SU-DHL-6 (cell line): ENCODE measurements at regions not wholly inside any gene's neighbourhood (a gene's known extent, or its start where the extent isn't known, plus 50 kb on each side); places are given as distances from the start of the nearest gene placed in this dataset.

Experiments
- H2AFZ ChIP-seq: fragments of 200-600 bp; sonication (generic); 2 replicates; pipeline ENCODE4 v1.6.1; 2014; ENCODE audit warnings: low read depth, mild to moderate bottlenecking, moderate library complexity, mixed read lengths, antibody characterized with exemption, low read length; ENCODE audit not compliant: severe bottlenecking
- H3F3A ChIP-seq: fragments of 200-600 bp; shearing (Covaris generic); 2 replicates; pipeline ENCODE4 v1.6.0; 2016; ENCODE audit warnings: antibody characterized with exemption, mild to moderate bottlenecking; ENCODE audit not compliant: insufficient read depth
- H3K27ac ChIP-seq: fragments of 200-600 bp; sonication (generic); 2 replicates; pipeline ENCODE4 v1.5.1; 2016; ENCODE audit warnings: low read depth, mild to moderate bottlenecking, low read length, moderate library complexity, mixed read lengths
- H3K27me3 ChIP-seq: fragments of 200-600 bp; sonication (generic), shearing (Covaris generic); 2 replicates; pipeline ENCODE4 v1.6.0; 2014; ENCODE audit warnings: mild to moderate bottlenecking, low read length
- H3K36me3 ChIP-seq: fragments of 200-600 bp; sonication (generic); 2 replicates; pipeline ENCODE4 v1.6.1; 2014; ENCODE audit warnings: mild to moderate bottlenecking, low read length, mixed read lengths
- H3K4me2 ChIP-seq: fragments of 300-600, 200-600 bp; shearing (Covaris generic), sonication (generic); 2 replicates; pipeline ENCODE4 v1.6.0; 2014; ENCODE audit warnings: low read length, low read depth, mild to moderate bottlenecking; ENCODE audit not compliant: poor library complexity, severe bottlenecking
- H3K4me3 ChIP-seq: fragments of 200-600 bp; sonication (generic); 2 replicates; pipeline ENCODE4 v1.5.1; 2014; ENCODE audit warnings: antibody characterized with exemption, low read length, mild to moderate bottlenecking, mixed read lengths; ENCODE audit not compliant: insufficient read depth, poor library complexity, severe bottlenecking
- H3K79me2 ChIP-seq: fragments of 200-600 bp; sonication (generic); 2 replicates; pipeline ENCODE4 v1.6.1; 2014; ENCODE audit warnings: mild to moderate bottlenecking, low read length, moderate library complexity; ENCODE audit not compliant: insufficient read depth
- H3K9ac ChIP-seq: fragments of 200-600 bp; sonication (generic); 2 replicates; pipeline ENCODE4 v1.7.0; 2014; ENCODE audit warnings: mild to moderate bottlenecking, low read length
- H3K9me2 ChIP-seq: fragments of 200-600 bp; sonication (generic); replicated peaks from 2 replicates; pipeline ENCODE4 v1.6.1; 2014; ENCODE audit warnings: low read length; ENCODE audit not compliant: insufficient read depth
- H3K9me3 ChIP-seq: fragments of 200-600 bp; sonication (generic); 2 replicates; pipeline ENCODE4 v1.6.1; 2014; ENCODE audit warnings: low read length, mixed read lengths; ENCODE audit not compliant: insufficient read depth
- H4K20me1 ChIP-seq: fragments of 200-600 bp; sonication (generic); 2 replicates; pipeline ENCODE4 v1.6.1; 2014; ENCODE audit warnings: low read depth, mild to moderate bottlenecking, antibody characterized with exemption, low read length, moderate library complexity, mixed read lengths
- CTCF ChIP-seq: fragments of 200-600 bp; sonication (generic); IDR thresholded peaks from one replicate; pipeline ENCODE4 v1.5.1; 2017; ENCODE audit warnings: antibody characterized with exemption, mild to moderate bottlenecking, low read length, moderate library complexity; ENCODE audit not compliant: insufficient read depth, poor library complexity, severe bottlenecking
- EZH2phosphoT487 ChIP-seq: fragments of 200-600 bp; sonication (generic), shearing (Covaris generic); conservative IDR thresholded peaks from 2 replicates; pipeline ENCODE4 v1.6.1; 2018; ENCODE audit warnings: mild to moderate bottlenecking, antibody characterized with exemption, low read length, moderate library complexity, mixed read lengths

DNA sequence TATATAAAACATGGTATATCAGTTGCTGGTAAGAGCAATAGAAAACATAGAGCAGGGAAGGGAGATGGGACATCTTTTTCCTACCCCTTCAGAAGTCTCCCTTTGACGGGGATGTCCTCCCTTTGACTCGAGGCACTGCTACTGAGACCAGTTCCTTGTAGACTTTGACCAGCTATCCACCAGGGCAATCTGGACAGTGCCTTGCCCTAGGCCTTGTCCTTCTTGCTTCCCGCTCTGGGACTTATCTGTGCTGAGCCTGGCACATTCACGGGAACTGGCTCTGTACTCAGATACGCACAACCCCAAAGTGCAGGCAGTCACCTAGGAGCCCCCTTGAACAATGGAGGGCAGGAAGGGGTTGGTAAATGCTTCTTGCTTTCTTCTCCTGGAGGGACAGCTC is 116.6 kb upstream of the ANKH start:
- Histone ChIP-seq H3K79me2 (no peaks in the 10 kb centered on the region), H3K27me3 (no peaks in the 10 kb centered on the region), H3K9ac (no peak overlapping the region), H3K9me2 (no peaks in the 10 kb centered on the region), H3K4me3 (no peak overlapping the region), H3K4me2 (no peak overlapping the region), H3F3A (no peaks in the 10 kb centered on the region), H3K9me3 (no peaks in the 10 kb centered on the region), H4K20me1 (no peaks in the 10 kb centered on the region), H2AFZ (no peak overlapping the region), H3K27ac (no peak overlapping the region), H3K36me3 (no peaks in the 10 kb centered on the region)
- no peak for TF ChIP-seq CTCF
- no peak for TF ChIP-seq EZH2phosphoT487

GRCh38 chr5:14986413-14986812 is 114.8 kb upstream of the ANKH start:
- TF ChIP-seq EZH2phosphoT487, result no peak
- TF ChIP-seq CTCF, result no peak
- no peak overlapping the region for H3K4me3 ChIP-seq
- H3K9me2 ChIP-seq, result no peaks in the 10 kb centered on the region
- no peaks in the 10 kb centered on the region for H3K79me2 ChIP-seq
- no peaks in the 10 kb centered on the region for H3K27me3 ChIP-seq
- no peaks in the 10 kb centered on the region for H4K20me1 ChIP-seq
- no peak overlapping the region for H3K4me2 ChIP-seq
- no peaks in the 10 kb centered on the region for H3K9me3 ChIP-seq
- no peak overlapping the region for H2AFZ ChIP-seq
- H3K36me3 ChIP-seq, result no peaks in the 10 kb centered on the region
- H3F3A ChIP-seq, result no peaks in the 10 kb centered on the region
- H3K27ac ChIP-seq, result no peak overlapping the region
- no peak overlapping the region for H3K9ac ChIP-seq

- H3K9me3 ChIP-seq, result no peaks in the 10 kb centered on the region
Measured at GRCh38 chr5:14983666-14984441, 112.3 kb upstream of the ANKH start.

More at GRCh38 chr5:14983666-14984441, 112.3 kb upstream of the ANKH start:
- no peaks in the 10 kb centered on the region for H3K27me3 ChIP-seq
- no peak overlapping the region for H3K4me3 ChIP-seq
- no peaks in the 10 kb centered on the region for H3K9me2 ChIP-seq
- no peak overlapping the region for H2AFZ ChIP-seq
- no peak overlapping the region for H3K4me2 ChIP-seq
- H3K9ac ChIP-seq, result no peak overlapping the region
- TF ChIP-seq CTCF (no peak), EZH2phosphoT487 (no peak)
- no peaks in the 10 kb centered on the region for H3K79me2 ChIP-seq
- no peaks in the 10 kb centered on the region for H4K20me1 ChIP-seq
- H3F3A ChIP-seq, result no peaks in the 10 kb centered on the region
- no peak overlapping the region for H3K27ac ChIP-seq
- H3K36me3 ChIP-seq, result no peaks in the 10 kb centered on the region
